WTC11 (cell line): ENCODE measurements at regions not wholly inside any gene's neighbourhood (a gene's known extent, or its start where the extent isn't known, plus 50 kb on each side); places are given as distances from the start of the nearest gene placed in this dataset.

Source experiments
- ATAC-seq: fragments of 200-7000 bp; cut with Tn5 transposase; 2 replicates; pipeline ENCODE4 v1.10.0; 2021; ENCODE audit warnings: mild to moderate bottlenecking, moderate library complexity
- CTCF ChIA-PET: fragments of 300-600 bp; sonication (Branson Sonifier 250); formaldehyde crosslinking; loops from one replicate; lab custom pipeline; 2021; ENCODE audit warnings: antibody characterized with exemption; lab: Charles Lee
- POLR2A ChIA-PET: fragments of 350-600 bp; sonication (Branson Sonifier 250); formaldehyde crosslinking; loops from one replicate; lab custom pipeline; 2021; ENCODE audit warnings: antibody characterized with exemption; lab: Charles Lee
- DNase-seq: peaks from one replicate; pipeline ENCODE4 v3.0.0; 2021; ENCODE audit warnings: low spot score
- H3K27ac Mint-ChIP-seq: 2 replicates; pipeline ENCODE4 v1.8.0; 2021; ENCODE audit warnings: mixed read lengths
- H3K27me3 Mint-ChIP-seq: 2 replicates; pipeline ENCODE4 v1.8.0; 2021; ENCODE audit warnings: low read depth, mild to moderate bottlenecking, moderate library complexity, mixed read lengths
- H3K36me3 Mint-ChIP-seq: 2 replicates; pipeline ENCODE4 v1.8.0; 2021; ENCODE audit warnings: mixed read lengths
- H3K4me1 Mint-ChIP-seq: 2 replicates; pipeline ENCODE4 v1.8.0; 2022; ENCODE audit warnings: mixed read lengths
- H3K4me3 Mint-ChIP-seq: 2 replicates; pipeline ENCODE4 v1.8.0; 2021; ENCODE audit warnings: mild to moderate bottlenecking, moderate library complexity, mixed read lengths
- H3K9me3 Mint-ChIP-seq: 2 replicates; pipeline ENCODE4 v1.8.0; 2021; ENCODE audit warnings: mixed read lengths
- AFF4 ChIP-seq: sonication (generic); formaldehyde crosslinking; IDR thresholded peaks from 2 replicates; pipeline ENCODE4 v1.8.1; 2023; ENCODE audit warnings: mild to moderate bottlenecking, missing genetic modification reagents, borderline replicate concordance
- ATF2 ChIP-seq: sonication (generic); formaldehyde crosslinking; IDR thresholded peaks from 2 replicates; pipeline ENCODE4 v1.8.1; 2022; ENCODE audit warnings: low read depth, missing genetic modification reagents, borderline replicate concordance
- CREB1 ChIP-seq: sonication (generic); formaldehyde crosslinking; IDR thresholded peaks from 2 replicates; pipeline ENCODE4 v1.8.0; 2023; ENCODE audit warnings: mild to moderate bottlenecking, missing genetic modification reagents
- ESRRA ChIP-seq: sonication (generic); formaldehyde crosslinking; IDR thresholded peaks from 2 replicates; pipeline ENCODE4 v1.8.1; 2022; ENCODE audit warnings: mild to moderate bottlenecking, missing genetic modification reagents, borderline replicate concordance
- FOXK1 ChIP-seq: sonication (generic); formaldehyde crosslinking; IDR thresholded peaks from 2 replicates; pipeline ENCODE4 v1.8.0; 2022; ENCODE audit warnings: mild to moderate bottlenecking, moderate library complexity, missing genetic modification reagents
- GRHL2 ChIP-seq: fragments of 250-450 bp; sonication (Bioruptor Pico); IDR thresholded peaks from 2 replicates; pipeline ENCODE4 v1.8.0; 2022; ENCODE audit warnings: mild to moderate bottlenecking, moderate library complexity; ENCODE audit not compliant: insufficient replicate concordance, severe bottlenecking
- HMGA2 ChIP-seq: fragments of 250-450 bp; sonication (Bioruptor Pico); IDR thresholded peaks from 2 replicates; pipeline ENCODE4 v1.4.0; 2021; ENCODE audit warnings: mild to moderate bottlenecking, moderate library complexity
- IRF2 ChIP-seq: sonication (generic); formaldehyde crosslinking; IDR thresholded peaks from 2 replicates; pipeline ENCODE4 v1.8.0; 2022; ENCODE audit warnings: low read depth, missing genetic modification reagents, borderline replicate concordance
- MXD4 ChIP-seq: fragments of 250-450 bp; sonication (Bioruptor Pico); IDR thresholded peaks from 2 replicates; pipeline ENCODE4 v1.8.0; 2021; ENCODE audit warnings: mild to moderate bottlenecking, moderate library complexity, borderline replicate concordance
- NFYB ChIP-seq: sonication (generic); formaldehyde crosslinking; conservative IDR thresholded peaks from 2 replicates; pipeline ENCODE4 v1.8.0; 2022; ENCODE audit warnings: low read depth, missing genetic modification reagents
- NR2C2 ChIP-seq: sonication (generic); formaldehyde crosslinking; IDR thresholded peaks from 2 replicates; pipeline ENCODE4 v1.8.0; 2022; ENCODE audit warnings: mild to moderate bottlenecking, missing genetic modification reagents
- NR3C1 ChIP-seq: sonication (generic); formaldehyde crosslinking; conservative IDR thresholded peaks from 2 replicates; pipeline ENCODE4 v1.8.1; 2023; ENCODE audit warnings: low read depth, mild to moderate bottlenecking, missing genetic modification reagents
- OVOL2 ChIP-seq: fragments of 250-450 bp; sonication (Bioruptor Pico); IDR thresholded peaks from 2 replicates; pipeline ENCODE4 v1.9.0; 2021; ENCODE audit warnings: mild to moderate bottlenecking, borderline replicate concordance
- PRRX2 ChIP-seq: fragments of 250-450 bp; sonication (Bioruptor Pico); IDR thresholded peaks from 2 replicates; pipeline ENCODE4 v1.8.0; 2021; ENCODE audit warnings: mild to moderate bottlenecking
- RELA ChIP-seq: sonication (generic); formaldehyde crosslinking; IDR thresholded peaks from 2 replicates; pipeline ENCODE4 v1.8.1; 2022; ENCODE audit warnings: missing genetic modification reagents, mild to moderate bottlenecking, borderline replicate concordance
- SP1 ChIP-seq: sonication (generic); formaldehyde crosslinking; conservative IDR thresholded peaks from 2 replicates; pipeline ENCODE4 v1.8.1; 2022; ENCODE audit warnings: missing genetic modification reagents
- TEAD1 ChIP-seq: sonication (generic); formaldehyde crosslinking; IDR thresholded peaks from 2 replicates; pipeline ENCODE4 v1.8.0; 2022; ENCODE audit warnings: mild to moderate bottlenecking, missing genetic modification reagents
- USF1 ChIP-seq: sonication (generic); formaldehyde crosslinking; IDR thresholded peaks from 2 replicates; pipeline ENCODE4 v1.8.0; 2022; ENCODE audit warnings: mild to moderate bottlenecking, missing genetic modification reagents
- USF2 ChIP-seq: sonication (generic); formaldehyde crosslinking; IDR thresholded peaks from 2 replicates; pipeline ENCODE4 v1.8.1; 2023; ENCODE audit warnings: mild to moderate bottlenecking, missing genetic modification reagents, moderate library complexity
- ZNF263 ChIP-seq: sonication (generic); formaldehyde crosslinking; IDR thresholded peaks from 2 replicates; pipeline ENCODE4 v1.8.1; 2022; ENCODE audit warnings: low read depth, mild to moderate bottlenecking, moderate library complexity, missing genetic modification reagents
- ZNF425 ChIP-seq: fragments of 250-450 bp; sonication (Bioruptor Pico); conservative IDR thresholded peaks from 2 replicates; pipeline ENCODE4 v1.9.0; 2021; ENCODE audit warnings: mild to moderate bottlenecking

GRCh38 chr12:92302041-92302829 is 156.6 kb upstream of the BTG1 start (continued):
- TF ChIP-seq AFF4 (no peak), ATF2 (CRISPR knock-in tag) (no peak), NR2C2 (CRISPR knock-in tag) (no peak), ZNF425 (CRISPR knock-in tag) (no peak), CREB1 (CRISPR knock-in tag) (no peak)

- H3K36me3 Mint-ChIP-seq: no peaks in the 10 kb centered on the region
- H3K4me3 Mint-ChIP-seq: no peak overlapping the region
- ATAC-seq: no peak
- ChIA-PET CTCF (no interaction called here), POLR2A (no interaction called here)
- no peak overlapping the region for H3K27ac Mint-ChIP-seq
- no peak for DNase-seq
- H3K9me3 Mint-ChIP-seq: 0 out of 2 replicates have a peak, but pooled peaks cover under 1% of the 10 kb centered on the region
- H3K27me3 Mint-ChIP-seq: no peaks in the 10 kb centered on the region
- H3K4me1 Mint-ChIP-seq: peaks cover 27% of the 10 kb centered on the region
- TF ChIP-seq USF2 (no peak), ESRRA (CRISPR knock-in tag) (no peak), NR3C1 (CRISPR knock-in tag) (no peak), USF1 (no peak), ATF2 (CRISPR knock-in tag) (no peak), PRRX2 (CRISPR knock-in tag) (no peak), TEAD1 (CRISPR knock-in tag) (no peak)
Observed at GRCh38 chr12:92301356-92301755, 155.7 kb upstream of the BTG1 start.

GRCh38 chr12:92300777-92301176 is 155.1 kb upstream of the BTG1 start:
- TF ChIP-seq ZNF263: no peak
- TF ChIP-seq TEAD1 (CRISPR knock-in tag): no peak
- no peak for TF ChIP-seq MXD4 (CRISPR knock-in tag)
- no peak for TF ChIP-seq NFYB (CRISPR knock-in tag)
- TF ChIP-seq IRF2: no peak
- TF ChIP-seq SP1 (CRISPR knock-in tag): no peak
- no peak for TF ChIP-seq CREB1 (CRISPR knock-in tag)
- no peak for TF ChIP-seq FOXK1 (CRISPR knock-in tag)
- no peak for TF ChIP-seq ESRRA (CRISPR knock-in tag)
- no peak for TF ChIP-seq OVOL2 (CRISPR knock-in tag)
- TF ChIP-seq HMGA2 (CRISPR knock-in tag): no peak
- no peak for TF ChIP-seq GRHL2 (CRISPR knock-in tag)
- no peak for TF ChIP-seq RELA (CRISPR knock-in tag)
- TF ChIP-seq, all 79 proteins: peak for 0
- POLR2A ChIA-PET: no interaction called here

More at GRCh38 chr12:92300777-92301176, 155.1 kb upstream of the BTG1 start:
- Mint-ChIP-seq H3K27ac (no peak overlapping the region), H3K9me3 (no peaks in the 10 kb centered on the region), H3K4me3 (no peak overlapping the region), H3K36me3 (no peaks in the 10 kb centered on the region), H3K27me3 (no peaks in the 10 kb centered on the region), H3K4me1 (peaks cover 27% of the 10 kb centered on the region)
- CTCF ChIA-PET: no interaction called here
- ATAC-seq: no peak
- DNase-seq: no peak
